ENCODE measurements at regions not wholly inside any gene's neighbourhood (a gene's known extent, or its start where the extent isn't known, plus 50 kb on each side); places are given as distances from the start of the nearest gene placed in this dataset.
"Not testable (repeated sequence)": the region's sequence is repeated elsewhere in the genome, so short reads cannot be mapped to it uniquely, and the experiment has no call there.

DNA sequence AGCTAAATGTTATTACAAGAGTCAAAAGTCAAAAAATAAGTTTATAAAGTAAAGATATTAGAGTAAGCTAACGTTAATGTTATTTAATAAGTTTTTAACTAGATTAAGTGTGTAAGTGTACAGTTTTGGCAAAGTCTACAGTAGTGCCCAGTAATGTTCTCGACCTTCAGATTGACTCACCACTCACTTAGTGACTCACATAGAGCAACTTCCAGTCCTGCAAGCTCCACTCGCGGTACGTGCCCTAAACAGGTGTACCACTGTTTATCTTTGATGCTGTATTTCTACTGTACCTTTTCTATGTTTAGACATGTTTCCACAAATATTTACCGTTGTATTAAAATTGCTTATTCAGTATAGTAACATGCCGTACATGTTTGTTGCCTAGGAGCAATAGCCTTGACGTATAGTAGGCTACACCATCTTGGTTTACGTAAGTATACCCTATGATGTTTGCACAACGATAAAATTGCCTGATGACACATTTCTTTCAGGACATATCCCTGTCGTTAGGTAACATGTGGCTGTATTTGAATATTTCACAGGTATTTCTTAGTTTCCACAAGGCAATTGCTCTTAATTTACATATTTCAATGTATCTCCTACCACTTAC is 1641.9 kb upstream of the PIK3C3 start:
- no peaks in the 10 kb centered on the region for H3K27me3 ChIP-seq (ENCODE audit: low read length)
- no peak for DNase-seq
- no peaks in the 10 kb centered on the region for H3K4me1 ChIP-seq (ENCODE audit: low read length)
- no peaks in the 10 kb centered on the region for H3K9me2 ChIP-seq (replicated peaks; ENCODE audit: insufficient read depth, low read length)
- no peaks in the 10 kb centered on the region for H3K79me2 ChIP-seq (ENCODE audit: low read length)
- peaks cover 32% of the 10 kb centered on the region for H3K9me3 ChIP-seq (ENCODE audit: low read length)
- no peak overlapping the region for H3K9ac ChIP-seq (ENCODE audit: low read length)
- H3K4me3 ChIP-seq (ENCODE audit: low read length) = no peak overlapping the region
- no peak overlapping the region for H3K27ac ChIP-seq (ENCODE audit: low read length)
- H4K20me1 ChIP-seq (ENCODE audit: insufficient read depth, low read depth, low read length) = no peaks in the 10 kb centered on the region
- H3K4me2 ChIP-seq (ENCODE audit: low read depth, low read length, poor library complexity, severe bottlenecking) = no peak overlapping the region
- no peak overlapping the region for H2AFZ ChIP-seq (ENCODE audit: low read length)
- H3K36me3 ChIP-seq (ENCODE audit: insufficient read depth, low read length) = no peaks in the 10 kb centered on the region

GRCh38 chr18:40307627-40308026 is 1647.4 kb upstream of the PIK3C3 start:
- Histone ChIP-seq H3K4me1 (ENCODE audit: low read length) (no peaks in the 10 kb centered on the region), H3K9me3 (ENCODE audit: low read length) (peaks cover 25% of the 10 kb centered on the region), H3K36me3 (ENCODE audit: insufficient read depth, low read length) (no peaks in the 10 kb centered on the region), H3K4me2 (ENCODE audit: low read depth, low read length, poor library complexity, severe bottlenecking) (no peak overlapping the region), H3K4me3 (ENCODE audit: low read length) (no peak overlapping the region), H3K27ac (ENCODE audit: low read length) (no peak overlapping the region), H3K9ac (ENCODE audit: low read length) (no peak overlapping the region), H4K20me1 (ENCODE audit: insufficient read depth, low read depth, low read length) (no peaks in the 10 kb centered on the region), H3K79me2 (ENCODE audit: low read length) (no peaks in the 10 kb centered on the region), H3K9me2 (replicated peaks; ENCODE audit: insufficient read depth, low read length) (no peaks in the 10 kb centered on the region), H2AFZ (ENCODE audit: low read length) (no peak overlapping the region), H3K27me3 (ENCODE audit: low read length) (no peaks in the 10 kb centered on the region)
- DNase-seq = no peak

- no peak overlapping the region for H3K27ac ChIP-seq (ENCODE audit: low read length)
- no peaks in the 10 kb centered on the region for H3K79me2 ChIP-seq (ENCODE audit: low read length)
- no peak overlapping the region for H2AFZ ChIP-seq (ENCODE audit: low read length)
- no peak overlapping the region for H3K4me3 ChIP-seq (ENCODE audit: low read length)
- H4K20me1 ChIP-seq (ENCODE audit: insufficient read depth, low read depth, low read length) = no peaks in the 10 kb centered on the region
- no peaks in the 10 kb centered on the region for H3K36me3 ChIP-seq (ENCODE audit: insufficient read depth, low read length)
- no peak for DNase-seq
- H3K4me1 ChIP-seq (ENCODE audit: low read length) = no peaks in the 10 kb centered on the region
- peaks cover 15% of the 10 kb centered on the region for H3K9me3 ChIP-seq (ENCODE audit: low read length)
- H3K9ac ChIP-seq (ENCODE audit: low read length) = no peak overlapping the region
- no peak overlapping the region for H3K4me2 ChIP-seq (ENCODE audit: low read depth, low read length, poor library complexity, severe bottlenecking)
- H3K9me2 ChIP-seq (replicated peaks; ENCODE audit: insufficient read depth, low read length) = no peaks in the 10 kb centered on the region
- H3K27me3 ChIP-seq (ENCODE audit: low read length) = no peaks in the 10 kb centered on the region
Observed at GRCh38 chr18:40296717-40297413, 1658.2 kb upstream of the PIK3C3 start.

GRCh38 chr18:40292985-40293710 is 1661.9 kb upstream of the PIK3C3 start:
- Histone ChIP-seq H2AFZ (ENCODE audit: low read length) (no peak overlapping the region), H3K9me2 (replicated peaks; ENCODE audit: insufficient read depth, low read length) (no peaks in the 10 kb centered on the region), H3K27me3 (ENCODE audit: low read length) (no peaks in the 10 kb centered on the region), H4K20me1 (ENCODE audit: insufficient read depth, low read depth, low read length) (no peaks in the 10 kb centered on the region), H3K9ac (ENCODE audit: low read length) (no peak overlapping the region), H3K4me3 (ENCODE audit: low read length) (no peak overlapping the region), H3K4me1 (ENCODE audit: low read length) (no peaks in the 10 kb centered on the region), H3K27ac (ENCODE audit: low read length) (no peak overlapping the region), H3K79me2 (ENCODE audit: low read length) (no peaks in the 10 kb centered on the region), H3K36me3 (ENCODE audit: insufficient read depth, low read length) (no peaks in the 10 kb centered on the region), H3K4me2 (ENCODE audit: low read depth, low read length, poor library complexity, severe bottlenecking) (no peak overlapping the region), H3K9me3 (ENCODE audit: low read length) (peaks cover 26% of the 10 kb centered on the region)
- DNase-seq = no peak

GRCh38 chr18:40283560-40283959 is 1671.5 kb upstream of the PIK3C3 start:
- no peaks in the 10 kb centered on the region for H3K79me2 ChIP-seq (ENCODE audit: low read length)
- no peak overlapping the region for H2AFZ ChIP-seq (ENCODE audit: low read length)
- no peak overlapping the region for H3K27ac ChIP-seq (ENCODE audit: low read length)
- no peak overlapping the region for H3K4me3 ChIP-seq (ENCODE audit: low read length)
- no peak overlapping the region for H3K9ac ChIP-seq (ENCODE audit: low read length)
- no peaks in the 10 kb centered on the region for H3K4me1 ChIP-seq (ENCODE audit: low read length)
- H3K27me3 ChIP-seq (ENCODE audit: low read length) = no peaks in the 10 kb centered on the region
- no peaks in the 10 kb centered on the region for H3K36me3 ChIP-seq (ENCODE audit: insufficient read depth, low read length)
- H4K20me1 ChIP-seq (ENCODE audit: insufficient read depth, low read depth, low read length) = no peaks in the 10 kb centered on the region
- H3K9me3 ChIP-seq (ENCODE audit: low read length) = peaks cover 21% of the 10 kb centered on the region
- DNase-seq = no peak
- H3K4me2 ChIP-seq (ENCODE audit: low read depth, low read length, poor library complexity, severe bottlenecking) = no peak overlapping the region
- no peaks in the 10 kb centered on the region for H3K9me2 ChIP-seq (replicated peaks; ENCODE audit: insufficient read depth, low read length)

DNA sequence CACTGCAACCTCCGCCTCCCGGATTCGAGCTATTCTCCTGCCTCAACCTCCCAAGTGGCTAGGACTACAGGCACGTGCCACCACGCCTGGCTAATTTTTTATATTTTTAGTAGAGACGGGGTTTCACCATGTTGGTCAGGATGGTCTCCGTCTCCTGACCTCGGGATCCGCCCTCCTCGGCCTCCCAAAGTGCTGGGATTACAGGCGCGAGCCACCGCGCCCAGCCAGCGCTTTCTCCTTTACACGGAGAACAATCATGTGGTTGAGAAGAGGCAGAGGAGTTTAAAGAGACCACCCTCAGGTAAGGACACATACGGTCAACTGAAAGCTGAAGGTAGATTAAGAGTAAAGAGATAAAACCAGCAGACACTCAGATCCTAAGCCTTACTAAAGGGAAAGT is 1673.7 kb upstream of the PIK3C3 start:
- H3K36me3 ChIP-seq (ENCODE audit: insufficient read depth, low read length); H3K79me2 ChIP-seq (ENCODE audit: low read length); H3K27ac ChIP-seq (ENCODE audit: low read length); H2AFZ ChIP-seq (ENCODE audit: low read length); DNase-seq; H3K4me1 ChIP-seq (ENCODE audit: low read length); H3K27me3 ChIP-seq (ENCODE audit: low read length); H4K20me1 ChIP-seq (ENCODE audit: insufficient read depth, low read depth, low read length); H3K4me2 ChIP-seq (ENCODE audit: low read depth, low read length, poor library complexity, severe bottlenecking); H3K4me3 ChIP-seq (ENCODE audit: low read length); H3K9ac ChIP-seq (ENCODE audit: low read length); H3K9me2 ChIP-seq (replicated peaks; ENCODE audit: insufficient read depth, low read length): not testable (repeated sequence)
- peaks cover 25% of the 10 kb centered on the region for H3K9me3 ChIP-seq (ENCODE audit: low read length)

GRCh38 chr18:40274618-40275196 is 1680.3 kb upstream of the PIK3C3 start:
- no peaks in the 10 kb centered on the region for H4K20me1 ChIP-seq (ENCODE audit: insufficient read depth, low read depth, low read length)
- H2AFZ ChIP-seq (ENCODE audit: low read length) = no peak overlapping the region
- no peaks in the 10 kb centered on the region for H3K79me2 ChIP-seq (ENCODE audit: low read length)
- H3K4me3 ChIP-seq (ENCODE audit: low read length) = no peak overlapping the region
- DNase-seq = no peak
- no peaks in the 10 kb centered on the region for H3K36me3 ChIP-seq (ENCODE audit: insufficient read depth, low read length)
- no peaks in the 10 kb centered on the region for H3K9me2 ChIP-seq (replicated peaks; ENCODE audit: insufficient read depth, low read length)
- H3K4me1 ChIP-seq (ENCODE audit: low read length) = no peaks in the 10 kb centered on the region
- no peak overlapping the region for H3K9ac ChIP-seq (ENCODE audit: low read length)
- peaks cover 26% of the 10 kb centered on the region for H3K9me3 ChIP-seq (ENCODE audit: low read length)
- no peaks in the 10 kb centered on the region for H3K27me3 ChIP-seq (ENCODE audit: low read length)
- H3K4me2 ChIP-seq (ENCODE audit: low read depth, low read length, poor library complexity, severe bottlenecking) = no peak overlapping the region
- H3K27ac ChIP-seq (ENCODE audit: low read length) = no peak overlapping the region

DNA sequence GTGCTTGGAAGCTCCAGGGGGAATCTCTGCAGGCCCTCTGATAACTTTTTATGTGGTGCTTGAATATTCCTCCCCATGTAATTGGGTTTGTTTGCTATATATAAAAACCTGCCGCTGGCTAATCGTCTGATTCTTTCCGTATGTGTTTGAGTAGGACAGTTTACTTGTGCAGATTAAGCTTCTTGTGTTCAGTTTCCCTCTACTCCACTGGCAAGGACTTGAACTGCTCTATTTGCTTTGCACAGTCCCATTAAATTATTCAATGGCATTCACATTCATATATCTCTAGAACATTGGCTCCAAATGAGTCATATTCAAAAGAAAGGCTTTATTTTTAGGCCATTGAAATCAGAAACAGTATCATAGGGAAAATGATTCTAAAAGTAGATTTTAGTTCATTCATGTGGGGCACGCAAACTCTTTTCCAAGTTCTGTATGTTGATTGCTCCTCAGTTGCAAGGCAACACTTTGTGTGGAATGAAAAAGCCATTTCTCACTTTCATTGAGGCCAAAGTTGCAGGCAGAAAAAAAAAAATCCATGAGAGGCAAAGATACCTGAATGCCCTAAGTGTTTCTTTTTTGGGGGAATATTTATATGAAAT is 1682.3 kb upstream of the PIK3C3 start:
- Histone ChIP-seq H3K4me1 (ENCODE audit: low read length) (no peaks in the 10 kb centered on the region), H3K9ac (ENCODE audit: low read length) (no peak overlapping the region), H3K27ac (ENCODE audit: low read length) (no peak overlapping the region), H3K4me2 (ENCODE audit: low read depth, low read length, poor library complexity, severe bottlenecking) (no peak overlapping the region), H3K79me2 (ENCODE audit: low read length) (no peaks in the 10 kb centered on the region), H3K9me3 (ENCODE audit: low read length) (peaks cover 29% of the 10 kb centered on the region), H3K9me2 (replicated peaks; ENCODE audit: insufficient read depth, low read length) (no peaks in the 10 kb centered on the region), H2AFZ (ENCODE audit: low read length) (no peak overlapping the region), H4K20me1 (ENCODE audit: insufficient read depth, low read depth, low read length) (no peaks in the 10 kb centered on the region), H3K27me3 (ENCODE audit: low read length) (no peaks in the 10 kb centered on the region), H3K36me3 (ENCODE audit: insufficient read depth, low read length) (no peaks in the 10 kb centered on the region), H3K4me3 (ENCODE audit: low read length) (no peak overlapping the region)
- no peak for DNase-seq

All from Karpas-422 (cell line).